Neural cell (in vitro differentiated cells): ENCODE measurements at regions not wholly inside any gene's neighbourhood (a gene's known extent, or its start where the extent isn't known, plus 50 kb on each side); places are given as distances from the start of the nearest gene placed in this dataset.

Experiments used
- EP300 ChIP-seq: fragments of 450-650 bp; conservative IDR thresholded peaks from 2 replicates; pipeline ENCODE4 v1.6.1; 2014; ENCODE audit warnings: antibody characterized with exemption, mild to moderate bottlenecking, moderate library complexity; ENCODE audit not compliant: poor library complexity, severe bottlenecking
- EZH2 ChIP-seq: fragments of 200-600, 300-800 bp; shearing (Covaris generic), sonication (generic); IDR thresholded peaks from 2 replicates; pipeline ENCODE4 v1.6.1; 2014; ENCODE audit warnings: antibody characterized with exemption, low read length, borderline replicate concordance, mild to moderate bottlenecking; ENCODE audit not compliant: insufficient read depth, poor library complexity, severe bottlenecking
- MXI1 ChIP-seq: fragments of 450-650 bp; conservative IDR thresholded peaks from 2 replicates; pipeline ENCODE4 v1.6.1; 2014; ENCODE audit warnings: antibody characterized with exemption, mild to moderate bottlenecking; ENCODE audit not compliant: poor library complexity, severe bottlenecking
- POLR2AphosphoS5 ChIP-seq: IDR thresholded peaks from 2 replicates; pipeline ENCODE4 v1.6.1; 2012
- RAD21 ChIP-seq: fragments of 450-650 bp; conservative IDR thresholded peaks from 2 replicates; pipeline ENCODE4 v1.6.1; 2014; ENCODE audit warnings: antibody characterized with exemption, mild to moderate bottlenecking, moderate library complexity
- SMC3 ChIP-seq: fragments of 450-650 bp; conservative IDR thresholded peaks from 2 replicates; pipeline ENCODE4 v1.6.1; 2014; ENCODE audit warnings: antibody characterized with exemption, mild to moderate bottlenecking, moderate library complexity; ENCODE audit not compliant: poor library complexity
- TAF1 ChIP-seq: IDR thresholded peaks from 2 replicates; pipeline ENCODE4 v1.6.1; 2012; ENCODE audit warnings: low read depth
- TF ChIP-seq, protein P1 (sequence below): fragments of 450-650 bp; IDR thresholded peaks from 2 replicates; pipeline ENCODE4 v1.5.1; 2014; ENCODE audit warnings: antibody characterized with exemption, mild to moderate bottlenecking, moderate library complexity; ENCODE audit not compliant: poor library complexity, severe bottlenecking
- TF ChIP-seq, protein P2 (sequence below): IDR thresholded peaks from 2 replicates; pipeline ENCODE4 v1.6.1; 2012; ENCODE audit warnings: borderline replicate concordance

GRCh38 chr4:169852481-169852880, 94.7 kb upstream of the HPF1 start:
- TF ChIP-seq, protein P1, sequence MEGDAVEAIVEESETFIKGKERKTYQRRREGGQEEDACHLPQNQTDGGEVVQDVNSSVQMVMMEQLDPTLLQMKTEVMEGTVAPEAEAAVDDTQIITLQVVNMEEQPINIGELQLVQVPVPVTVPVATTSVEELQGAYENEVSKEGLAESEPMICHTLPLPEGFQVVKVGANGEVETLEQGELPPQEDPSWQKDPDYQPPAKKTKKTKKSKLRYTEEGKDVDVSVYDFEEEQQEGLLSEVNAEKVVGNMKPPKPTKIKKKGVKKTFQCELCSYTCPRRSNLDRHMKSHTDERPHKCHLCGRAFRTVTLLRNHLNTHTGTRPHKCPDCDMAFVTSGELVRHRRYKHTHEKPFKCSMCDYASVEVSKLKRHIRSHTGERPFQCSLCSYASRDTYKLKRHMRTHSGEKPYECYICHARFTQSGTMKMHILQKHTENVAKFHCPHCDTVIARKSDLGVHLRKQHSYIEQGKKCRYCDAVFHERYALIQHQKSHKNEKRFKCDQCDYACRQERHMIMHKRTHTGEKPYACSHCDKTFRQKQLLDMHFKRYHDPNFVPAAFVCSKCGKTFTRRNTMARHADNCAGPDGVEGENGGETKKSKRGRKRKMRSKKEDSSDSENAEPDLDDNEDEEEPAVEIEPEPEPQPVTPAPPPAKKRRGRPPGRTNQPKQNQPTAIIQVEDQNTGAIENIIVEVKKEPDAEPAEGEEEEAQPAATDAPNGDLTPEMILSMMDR: no peak
- TF ChIP-seq, protein P2, sequence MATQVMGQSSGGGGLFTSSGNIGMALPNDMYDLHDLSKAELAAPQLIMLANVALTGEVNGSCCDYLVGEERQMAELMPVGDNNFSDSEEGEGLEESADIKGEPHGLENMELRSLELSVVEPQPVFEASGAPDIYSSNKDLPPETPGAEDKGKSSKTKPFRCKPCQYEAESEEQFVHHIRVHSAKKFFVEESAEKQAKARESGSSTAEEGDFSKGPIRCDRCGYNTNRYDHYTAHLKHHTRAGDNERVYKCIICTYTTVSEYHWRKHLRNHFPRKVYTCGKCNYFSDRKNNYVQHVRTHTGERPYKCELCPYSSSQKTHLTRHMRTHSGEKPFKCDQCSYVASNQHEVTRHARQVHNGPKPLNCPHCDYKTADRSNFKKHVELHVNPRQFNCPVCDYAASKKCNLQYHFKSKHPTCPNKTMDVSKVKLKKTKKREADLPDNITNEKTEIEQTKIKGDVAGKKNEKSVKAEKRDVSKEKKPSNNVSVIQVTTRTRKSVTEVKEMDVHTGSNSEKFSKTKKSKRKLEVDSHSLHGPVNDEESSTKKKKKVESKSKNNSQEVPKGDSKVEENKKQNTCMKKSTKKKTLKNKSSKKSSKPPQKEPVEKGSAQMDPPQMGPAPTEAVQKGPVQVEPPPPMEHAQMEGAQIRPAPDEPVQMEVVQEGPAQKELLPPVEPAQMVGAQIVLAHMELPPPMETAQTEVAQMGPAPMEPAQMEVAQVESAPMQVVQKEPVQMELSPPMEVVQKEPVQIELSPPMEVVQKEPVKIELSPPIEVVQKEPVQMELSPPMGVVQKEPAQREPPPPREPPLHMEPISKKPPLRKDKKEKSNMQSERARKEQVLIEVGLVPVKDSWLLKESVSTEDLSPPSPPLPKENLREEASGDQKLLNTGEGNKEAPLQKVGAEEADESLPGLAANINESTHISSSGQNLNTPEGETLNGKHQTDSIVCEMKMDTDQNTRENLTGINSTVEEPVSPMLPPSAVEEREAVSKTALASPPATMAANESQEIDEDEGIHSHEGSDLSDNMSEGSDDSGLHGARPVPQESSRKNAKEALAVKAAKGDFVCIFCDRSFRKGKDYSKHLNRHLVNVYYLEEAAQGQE: no peak
- TF ChIP-seq MXI1: no peak
- TF ChIP-seq TAF1: no peak
- no peak for TF ChIP-seq EZH2
- no peak for TF ChIP-seq EP300
- no peak for TF ChIP-seq POLR2AphosphoS5
- TF ChIP-seq RAD21: no peak
- TF ChIP-seq SMC3: no peak
